RKO (cell line): ENCODE measurements at regions not wholly inside any gene's neighbourhood (a gene's known extent, or its start where the extent isn't known, plus 50 kb on each side); places are given as distances from the start of the nearest gene placed in this dataset.

Experiments used
- DNase-seq: peaks from one replicate; pipeline ENCODE4 v3.0.0-alpha.2; 2016; ENCODE audit warnings: low spot score

DNA sequence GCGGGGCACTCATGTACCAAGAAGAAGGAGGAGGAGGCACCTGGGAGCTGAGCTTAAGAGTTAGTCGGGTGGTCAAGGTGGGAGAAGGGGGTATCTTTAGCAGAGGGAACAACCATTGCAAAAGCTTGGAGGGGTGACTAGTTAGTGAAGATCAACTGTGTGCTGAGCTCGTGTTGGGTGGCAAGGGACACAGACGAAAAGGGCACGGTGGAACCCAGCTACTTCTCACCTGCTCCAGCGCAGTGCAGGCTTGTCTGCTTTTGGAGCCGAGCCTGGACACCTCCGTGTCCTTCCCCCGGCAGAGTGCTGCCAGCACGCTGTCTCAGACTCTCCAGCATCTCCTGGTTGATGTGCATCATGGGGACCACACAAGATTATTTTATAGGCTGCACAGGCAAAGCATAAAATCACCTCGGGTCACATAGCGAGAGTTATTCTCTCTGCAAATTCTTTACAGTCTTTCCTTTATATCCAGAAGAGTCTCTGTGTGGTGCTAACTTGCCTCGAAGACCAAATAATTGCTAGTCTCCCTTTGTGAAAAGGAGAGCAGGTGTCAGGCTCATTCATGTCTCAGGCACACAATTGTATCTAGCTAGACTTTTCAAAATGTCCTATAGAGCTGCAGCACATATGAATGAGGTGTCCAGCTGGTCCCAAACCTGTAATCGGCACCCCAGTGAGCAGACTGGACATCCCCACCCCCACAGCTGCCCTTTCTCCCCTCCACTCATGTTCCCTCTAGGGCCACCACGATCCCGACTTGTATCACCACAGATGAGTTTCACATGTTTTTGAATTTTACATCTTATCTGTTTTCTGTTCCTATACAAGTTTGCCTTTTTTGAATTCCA lies 123.4 kb downstream of the CEBPB start:
- no peak for DNase-seq

DNA sequence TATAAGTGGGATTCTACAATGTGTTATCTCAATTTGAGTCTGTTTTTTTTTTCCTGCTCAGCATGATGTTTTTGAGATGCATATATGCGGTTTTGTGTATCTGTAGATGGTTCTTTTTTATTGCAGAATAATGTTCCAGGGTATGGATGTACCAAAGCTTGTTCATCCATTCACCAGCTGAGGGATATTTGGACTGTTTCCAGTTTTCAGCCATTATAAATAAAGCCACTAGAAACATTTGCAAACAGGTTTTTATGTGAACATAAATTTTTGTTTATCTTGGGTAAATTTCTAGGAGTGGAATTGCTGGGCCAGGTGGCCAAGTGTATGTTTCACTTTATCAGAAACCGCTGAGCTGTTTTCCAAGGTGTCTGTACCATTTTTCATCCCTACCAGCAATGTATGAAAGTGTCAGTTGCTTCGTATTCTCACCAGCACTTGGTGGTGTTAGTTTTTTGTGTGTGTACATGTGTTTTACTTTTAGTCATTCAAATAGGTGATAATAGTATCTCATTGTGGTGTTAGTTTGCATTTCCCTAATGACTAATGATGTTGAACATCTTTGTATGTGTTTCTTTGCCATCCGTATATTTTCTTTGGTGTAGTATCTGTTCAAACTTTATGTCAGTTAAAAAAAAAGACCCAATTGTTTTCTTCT lies 124.2 kb downstream of the CEBPB start:
- DNase-seq: no peak

DNA sequence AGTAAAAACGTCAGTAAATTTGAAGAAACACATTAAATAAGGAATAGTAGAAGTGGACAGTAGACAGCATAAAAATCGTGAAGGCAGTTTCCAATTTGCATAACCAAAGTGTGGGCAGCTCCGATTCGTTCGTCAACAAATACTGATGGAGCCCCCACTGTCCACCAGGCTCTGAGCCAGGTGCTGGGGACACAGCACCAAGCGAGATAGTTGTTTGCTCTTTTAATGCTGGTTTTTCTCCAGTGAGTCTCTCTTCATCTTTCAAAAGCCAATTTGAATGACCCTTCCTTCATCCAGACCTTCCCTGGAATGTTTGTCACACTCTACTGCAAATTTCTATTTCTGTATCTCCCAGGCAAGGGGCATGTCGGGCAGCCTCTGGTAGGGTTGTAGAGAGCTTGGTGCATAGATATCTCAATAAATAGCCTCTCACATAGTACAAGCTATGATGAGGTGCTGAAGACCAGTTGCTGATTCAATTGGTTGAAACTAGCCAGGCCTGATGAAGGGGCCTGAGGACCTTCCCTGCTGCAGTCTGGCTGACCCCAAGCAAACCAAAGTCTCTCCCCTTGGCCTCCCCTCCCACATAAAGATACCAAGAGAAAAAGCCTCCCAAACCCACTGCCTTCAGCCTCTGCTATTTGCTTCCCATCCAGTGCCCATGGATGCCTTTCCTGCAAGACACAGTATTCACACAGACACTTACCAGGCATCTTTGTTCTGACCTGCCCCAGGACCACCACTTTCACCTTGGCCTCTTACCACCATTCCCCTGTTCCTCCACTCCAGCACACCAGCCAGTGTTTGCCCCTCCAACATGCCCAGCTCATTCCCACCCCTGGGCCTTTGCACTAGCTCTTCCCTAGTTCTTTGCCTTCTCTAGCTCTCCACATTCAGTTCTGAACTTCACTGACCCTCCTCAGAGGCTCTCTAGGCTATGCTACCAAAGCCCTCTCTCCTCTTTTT lies 125.2 kb downstream of the CEBPB start:
- DNase-seq: no peak

DNA sequence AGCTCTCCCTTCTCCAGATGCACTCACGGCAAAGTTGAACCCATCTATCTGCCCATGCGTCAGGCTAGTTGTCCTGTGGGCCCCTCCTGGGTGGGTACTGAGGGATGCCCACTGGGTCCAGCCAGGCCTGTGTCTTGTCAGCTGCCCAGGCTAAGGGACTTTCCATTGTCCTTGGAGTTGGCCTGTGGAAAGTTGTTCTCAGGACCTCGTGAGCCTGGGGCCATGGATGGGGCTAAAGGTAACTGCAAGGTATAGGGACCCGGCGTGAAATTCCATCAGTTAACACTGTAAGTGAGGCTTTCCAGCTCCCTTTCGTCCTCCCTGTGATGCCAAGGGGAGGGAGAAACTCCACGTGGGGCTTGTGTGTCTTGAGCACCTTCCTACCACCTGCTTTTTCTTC lies 126.5 kb downstream of the CEBPB start:
- no peak for DNase-seq

DNA sequence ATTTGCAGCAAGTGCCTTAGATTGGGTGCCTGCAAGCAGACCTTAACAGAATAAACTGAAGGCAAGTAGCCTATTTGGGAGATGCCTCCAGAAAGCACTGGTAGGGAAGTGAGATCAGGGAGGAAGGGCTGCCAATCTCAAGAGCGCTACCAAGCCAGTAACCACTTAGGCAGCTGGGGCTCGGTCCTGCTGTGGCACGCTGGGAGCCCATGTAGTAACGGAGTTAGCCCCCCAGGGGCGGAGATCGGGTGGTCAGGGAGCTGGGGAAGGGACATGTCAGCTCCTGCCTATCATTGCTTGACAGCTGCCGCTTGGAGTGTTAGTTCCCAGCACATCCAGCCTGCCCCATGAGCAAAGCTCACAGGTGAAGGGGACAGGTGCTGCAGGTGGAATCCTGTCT lies 127.0 kb downstream of the CEBPB start:
- DNase-seq: no peak

DNA sequence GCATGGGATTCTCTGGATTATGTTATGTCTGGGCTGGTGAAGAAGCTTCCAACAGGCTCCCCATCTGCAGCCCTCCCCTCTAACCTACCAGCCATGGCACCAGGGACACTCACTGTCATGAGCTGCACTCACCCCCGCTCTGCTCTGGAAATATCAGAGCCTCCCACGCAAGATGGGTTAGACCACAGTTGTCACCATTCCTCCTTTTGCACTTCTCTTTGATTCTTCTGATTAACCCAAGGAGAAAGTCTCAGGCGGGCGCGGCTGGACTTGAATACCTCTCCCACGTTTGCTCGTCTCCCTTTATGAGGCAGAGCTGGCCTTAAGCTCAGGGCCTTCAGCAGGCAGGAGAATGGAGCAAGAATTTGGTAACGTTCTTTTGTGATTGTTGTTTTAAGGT lies 128.1 kb downstream of the CEBPB start:
- DNase-seq: no peak

DNA sequence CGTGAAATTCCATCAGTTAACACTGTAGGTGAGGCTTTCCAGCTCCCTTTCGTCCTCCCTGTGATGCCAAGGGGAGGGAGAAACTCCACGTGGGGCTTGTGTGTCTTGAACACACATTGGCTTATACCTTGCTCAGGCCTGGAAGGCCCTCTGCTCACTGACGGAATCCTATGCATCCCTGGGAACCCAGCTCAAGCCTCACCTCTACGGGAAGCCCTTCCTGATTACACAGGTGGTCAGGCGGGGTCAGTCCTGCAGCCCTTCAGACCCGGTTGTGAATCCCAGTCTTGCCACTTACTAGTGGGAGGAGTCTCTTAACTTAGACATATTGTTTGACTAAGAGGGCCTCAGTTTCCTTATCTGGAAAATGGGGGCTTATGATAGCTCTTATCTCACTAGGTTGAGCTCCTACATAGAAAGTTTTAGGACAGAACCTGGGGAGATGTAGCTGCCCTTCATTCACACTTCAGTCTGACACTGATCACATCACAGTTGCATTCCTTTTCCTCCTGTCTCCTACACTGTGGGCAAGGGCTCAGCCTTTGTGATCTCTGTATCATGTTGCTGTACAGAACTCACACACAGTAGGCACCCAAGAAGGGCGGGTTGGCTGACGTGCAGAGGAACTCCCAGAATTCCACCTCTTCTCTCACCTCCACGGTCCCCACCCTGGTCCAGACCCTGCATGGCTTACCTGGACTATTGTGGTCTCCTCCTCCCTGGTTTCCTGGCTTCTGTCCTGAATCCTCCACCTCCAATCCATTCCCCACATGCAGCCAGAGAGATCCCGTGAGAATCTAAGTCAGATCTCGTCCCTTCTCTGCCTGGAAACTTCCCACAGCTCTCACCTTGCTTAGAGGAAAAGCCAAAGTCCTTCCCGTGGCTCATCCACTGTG lies 129.6 kb downstream of the CEBPB start:
- DNase-seq: no peak

DNA sequence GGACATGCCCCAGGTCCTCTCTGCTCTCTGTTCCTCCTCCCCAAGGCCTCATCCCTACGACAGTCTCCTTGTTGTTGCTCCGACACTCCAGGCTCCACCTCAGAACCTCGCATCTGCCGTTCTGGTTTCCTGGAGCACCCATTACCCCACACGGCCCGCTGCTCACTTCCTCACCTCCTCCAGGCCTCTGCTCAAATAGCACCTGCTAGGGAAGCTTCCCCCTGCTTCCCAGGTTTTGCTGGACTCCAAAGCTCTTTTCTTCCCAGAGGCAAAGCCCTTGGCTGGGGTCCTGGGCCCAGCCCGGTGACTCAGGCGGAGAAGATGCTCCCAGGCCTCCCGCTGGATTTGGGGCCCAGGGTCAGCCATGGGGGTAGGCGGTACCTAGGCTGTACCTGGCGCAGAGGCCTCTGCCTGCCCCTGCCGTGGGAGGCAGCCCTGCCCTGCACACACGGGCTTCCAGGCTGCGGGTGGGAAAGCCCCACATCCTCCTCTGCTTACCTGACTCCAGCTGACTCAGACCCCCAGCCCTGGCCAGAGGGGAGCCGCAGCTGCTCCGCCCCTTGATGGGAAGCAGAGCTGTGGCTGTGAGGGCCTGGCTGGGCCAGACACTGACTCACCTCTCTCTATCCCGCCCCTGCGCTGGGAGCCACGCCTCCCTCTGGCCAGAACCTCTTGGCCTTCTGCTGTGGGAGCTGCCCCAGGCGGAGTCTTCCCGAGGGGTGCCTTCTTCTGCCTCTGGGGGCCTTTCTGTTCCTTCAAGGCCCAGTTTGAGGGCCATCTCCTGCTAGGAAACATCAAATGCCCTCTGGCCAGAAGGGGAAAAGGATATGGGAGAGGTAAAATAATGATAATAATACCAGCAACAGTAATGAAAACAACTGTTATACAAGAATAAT lies 130.5 kb downstream of the CEBPB start:
- DNase-seq: peak; percentile 74

DNA sequence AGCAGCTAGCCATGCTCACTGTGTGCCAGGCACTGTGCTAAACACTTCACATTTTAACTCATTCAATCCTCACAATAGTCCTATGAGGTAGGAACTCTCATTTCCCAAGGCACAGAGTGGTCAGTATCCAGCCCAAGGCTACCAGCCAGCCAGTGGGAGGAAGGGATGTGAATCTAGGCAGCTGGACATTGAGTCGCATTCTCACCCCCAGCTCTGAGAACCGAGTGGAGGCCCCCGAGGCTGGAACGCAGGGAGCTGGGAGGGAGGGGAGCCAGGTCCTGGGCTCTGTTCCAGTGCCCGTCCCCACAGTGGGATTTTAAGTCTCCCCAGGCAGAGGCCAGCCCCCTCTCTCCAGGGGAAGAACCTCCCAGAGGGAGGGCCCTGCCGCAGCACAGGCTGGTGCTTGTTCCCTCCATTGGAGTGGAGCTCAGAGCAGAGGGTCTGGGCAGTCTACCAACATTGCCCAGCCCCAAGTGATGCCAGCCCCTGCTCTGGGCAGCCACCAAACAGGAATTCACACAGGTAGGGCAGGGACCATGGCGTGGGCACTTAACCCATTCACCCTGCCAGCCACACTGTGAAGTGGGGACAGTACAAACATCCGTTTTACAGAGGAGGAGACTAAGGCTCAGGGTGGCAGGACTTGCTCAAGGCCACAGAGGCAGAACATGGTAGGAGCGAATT lies 131.3 kb downstream of the CEBPB start:
- DNase-seq: no peak

DNA sequence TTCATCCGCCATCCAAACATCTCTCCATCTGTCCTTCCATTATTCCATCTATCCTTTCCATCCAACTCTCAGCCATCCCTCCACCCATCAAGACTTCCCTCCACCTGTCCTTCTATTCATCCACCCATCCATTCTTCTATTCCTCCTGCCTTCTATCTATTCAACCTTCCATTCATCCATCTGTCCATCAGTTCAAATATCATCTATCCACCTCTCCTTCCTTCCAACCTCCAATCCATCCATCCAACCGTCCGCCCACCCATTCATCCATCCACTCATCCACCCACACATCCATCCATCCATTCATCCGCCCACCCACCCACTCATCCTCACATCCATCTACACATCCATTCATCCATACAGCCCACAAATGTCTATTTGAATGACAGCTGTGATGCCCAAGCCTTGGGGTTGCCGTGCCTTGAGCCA lies 132.1 kb downstream of the CEBPB start:
- no peak for DNase-seq

DNA sequence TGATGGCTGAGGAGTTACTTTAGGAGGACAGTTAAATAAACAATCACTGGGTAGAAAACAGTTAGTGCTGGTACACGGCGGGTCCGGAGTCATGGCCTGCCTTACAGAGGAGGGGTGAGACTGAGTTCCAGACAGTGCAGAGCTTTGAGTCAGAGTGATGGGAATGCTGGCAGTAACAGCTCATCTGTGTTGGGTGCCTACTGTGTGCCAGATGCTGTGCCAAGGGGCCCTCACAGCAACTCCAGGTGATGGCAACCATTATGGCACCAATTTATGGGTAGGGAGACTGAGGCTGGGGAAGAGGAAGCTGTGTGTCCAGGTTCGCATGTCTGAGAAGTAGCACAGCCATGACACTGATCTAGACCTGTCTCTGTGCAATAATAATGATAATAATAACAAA lies 132.6 kb downstream of the CEBPB start:
- no peak for DNase-seq

DNA sequence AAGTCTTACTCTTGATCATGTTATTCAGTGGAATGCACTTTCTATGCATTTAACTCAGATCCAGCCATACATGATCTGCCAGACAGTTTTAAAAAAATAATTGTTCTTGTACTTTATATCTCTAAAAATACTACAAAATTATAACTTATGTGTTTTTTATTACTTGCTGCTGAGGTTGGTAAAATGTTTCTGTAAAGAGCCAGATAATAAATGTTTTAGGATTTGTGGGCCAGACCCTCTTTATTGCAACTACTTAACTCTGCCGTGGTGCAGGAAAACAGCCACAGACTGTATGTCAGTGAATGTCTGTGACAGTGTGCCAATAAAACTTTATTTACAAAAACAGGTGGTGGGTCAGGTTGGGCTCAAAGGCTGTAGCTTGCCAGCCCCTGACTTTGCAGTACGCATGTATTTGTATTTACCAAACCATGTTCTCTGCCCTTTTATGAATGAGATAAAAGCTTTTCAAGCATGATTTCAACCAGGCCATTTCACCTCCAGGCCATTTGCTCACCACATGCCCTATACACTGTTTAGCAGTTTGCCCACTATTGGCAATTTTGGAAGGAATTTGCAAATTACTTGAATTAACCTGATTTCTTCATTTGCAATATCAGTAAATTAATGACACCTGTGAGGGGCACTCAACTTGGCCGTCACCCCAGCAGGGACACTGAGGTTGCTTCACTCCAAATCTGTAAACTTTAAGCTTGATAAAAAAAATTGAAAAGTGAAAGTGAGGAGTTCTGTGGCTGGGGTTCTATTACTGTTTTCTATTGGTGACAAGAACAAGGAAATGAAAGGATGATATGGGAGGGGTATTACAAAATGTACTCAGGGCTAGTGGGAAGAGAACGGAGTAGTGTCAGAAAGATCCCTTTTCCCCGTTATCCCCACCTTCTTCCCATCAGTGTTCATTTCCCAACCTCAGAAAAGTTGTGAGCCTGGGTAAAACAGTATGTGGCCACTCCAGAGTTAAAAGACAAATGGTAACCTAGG lies 133.4 kb downstream of the CEBPB start:
- no peak for DNase-seq

DNA sequence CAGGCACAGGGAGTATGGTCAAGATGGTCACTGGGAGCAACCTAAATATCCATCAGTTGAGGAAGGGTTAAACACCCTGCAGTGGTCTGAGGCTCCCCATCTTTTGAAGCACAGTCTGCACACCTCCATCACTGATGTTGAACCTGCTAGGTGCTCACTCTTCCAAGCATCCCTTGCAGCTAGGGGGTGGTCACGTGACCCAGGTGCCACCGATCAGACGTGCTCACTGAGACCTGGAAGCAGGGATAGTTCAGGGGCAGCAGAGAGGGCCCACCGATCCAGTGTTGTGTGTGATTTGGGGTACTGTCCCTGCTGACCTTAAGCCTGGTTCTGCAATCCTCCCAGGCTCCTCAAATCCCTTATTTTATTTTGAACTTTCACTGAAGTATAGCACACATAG lies 134.6 kb downstream of the CEBPB start:
- DNase-seq: no peak

DNA sequence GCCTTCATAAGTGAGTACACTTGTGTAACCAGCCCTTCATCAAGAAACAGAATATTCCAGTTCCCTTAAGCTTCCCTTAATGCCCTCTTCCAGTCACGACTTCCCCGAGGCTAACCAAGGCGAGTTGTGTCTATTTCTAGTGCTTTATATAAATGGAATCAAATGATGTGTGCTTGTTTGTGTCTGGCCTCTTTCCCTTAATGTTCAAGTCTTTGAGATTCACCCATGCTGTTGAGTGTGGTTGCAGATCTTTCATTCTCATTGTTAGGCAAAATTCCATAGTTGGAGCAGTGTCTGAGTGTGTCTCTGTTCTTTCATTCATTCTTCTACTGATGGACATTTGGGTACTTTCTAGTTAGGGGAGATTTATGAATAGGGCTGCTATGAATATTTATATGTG lies 135.0 kb downstream of the CEBPB start:
- DNase-seq: no peak

DNA sequence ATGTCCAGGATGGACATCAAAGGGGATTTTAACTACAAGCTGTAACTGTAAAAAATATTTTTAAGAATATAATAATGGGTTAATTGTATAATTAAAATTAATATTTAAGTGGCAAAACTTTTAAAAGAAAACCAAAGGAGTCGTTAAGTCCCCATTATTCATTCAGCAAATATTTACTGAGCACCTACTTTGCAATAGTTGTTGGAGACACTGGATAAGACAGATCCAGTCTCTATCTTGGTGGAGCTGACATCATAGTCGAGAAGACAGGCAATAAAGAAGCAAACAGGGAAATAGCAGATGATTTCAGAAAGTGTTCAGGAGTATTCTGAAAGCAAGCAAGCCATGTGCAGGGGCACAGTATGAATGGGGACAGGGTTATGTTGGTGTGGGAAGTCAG lies 137.0 kb downstream of the CEBPB start:
- no peak for DNase-seq

DNA sequence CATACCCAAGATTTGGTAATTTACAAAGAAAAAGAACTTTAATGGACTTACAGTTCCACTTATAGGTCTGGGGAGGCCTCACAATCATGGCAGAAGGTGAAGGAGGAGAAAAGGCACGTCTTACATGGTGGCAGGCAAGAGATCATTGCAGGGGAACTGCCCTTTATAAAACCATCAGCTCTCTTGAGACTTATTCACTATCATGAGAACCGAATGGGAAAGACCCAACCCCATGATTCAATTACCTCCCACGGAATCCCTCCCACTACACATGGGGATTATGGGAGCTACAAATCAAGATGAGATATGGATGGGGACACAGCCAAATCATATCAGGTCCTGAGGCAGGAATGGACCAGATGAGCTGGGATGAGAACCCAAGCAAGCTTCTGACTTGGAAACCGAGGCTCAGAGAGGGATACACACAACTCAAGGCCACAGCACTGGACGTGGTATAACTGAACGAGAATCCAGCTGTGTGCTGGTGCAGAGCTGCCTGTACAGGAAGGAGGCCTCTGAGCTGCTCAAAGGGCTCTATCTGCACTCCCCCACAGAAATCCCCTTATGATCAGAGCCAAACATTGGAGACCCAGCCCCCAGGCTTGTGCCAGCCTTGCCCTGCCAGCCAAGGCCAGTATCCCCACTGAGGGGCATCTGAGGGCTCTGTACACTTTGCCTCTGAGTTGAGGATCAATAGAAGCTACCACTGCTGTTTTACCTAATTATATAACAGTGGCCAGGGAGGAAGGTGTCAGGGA lies 137.8 kb downstream of the CEBPB start:
- DNase-seq: no peak

DNA sequence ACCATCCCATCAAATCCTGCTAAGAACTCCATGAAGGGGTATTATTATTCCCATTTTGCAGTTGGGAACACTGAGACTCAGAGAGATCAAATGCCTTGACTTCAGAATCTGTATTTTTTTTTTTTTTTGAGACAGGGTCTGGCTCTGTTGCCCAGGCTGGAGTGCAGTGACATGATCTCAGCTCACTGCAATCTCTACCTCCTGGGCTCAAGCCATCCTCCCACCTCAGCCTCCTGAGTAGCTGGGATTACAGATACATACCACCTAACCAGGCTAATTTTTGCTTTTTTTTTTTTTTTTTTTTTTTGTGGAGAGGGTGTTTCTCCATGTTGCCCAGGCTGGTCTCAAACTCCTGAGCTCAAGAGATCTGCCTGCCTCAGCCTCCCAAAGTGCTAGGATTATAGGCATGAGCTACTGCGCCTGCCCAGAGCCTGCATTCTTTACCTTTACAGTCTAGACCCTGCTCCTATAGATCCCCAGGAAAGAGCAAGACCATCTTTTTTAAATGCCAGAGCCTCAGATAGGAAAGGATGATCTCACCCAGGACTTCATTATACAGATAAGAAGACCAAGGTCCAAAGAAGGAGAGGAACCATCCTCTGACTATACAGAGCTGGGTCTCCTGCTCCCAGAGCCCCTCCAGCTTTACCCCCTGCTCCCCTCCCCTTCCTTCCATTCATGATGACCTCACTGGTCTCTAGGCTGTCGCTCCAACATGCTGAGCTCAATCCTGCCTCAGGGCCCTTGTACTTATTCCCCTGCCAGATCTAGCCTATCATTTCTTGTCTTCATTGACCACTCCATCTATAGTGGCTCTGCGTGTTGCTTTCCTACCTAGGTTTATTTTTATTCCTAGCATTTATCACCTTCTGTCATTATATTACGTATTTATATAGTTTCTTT lies 138.6 kb downstream of the CEBPB start:
- no peak for DNase-seq
